HG02623 (cell line): ENCODE measurements at regions not wholly inside any gene's neighbourhood (a gene's known extent, or its start where the extent isn't known, plus 50 kb on each side); places are given as distances from the start of the nearest gene placed in this dataset.
"Not testable (repeated sequence)": the region's sequence is repeated elsewhere in the genome, so short reads cannot be mapped to it uniquely, and the experiment has no call there.

Experiments
- ATAC-seq: cut with Tn5 transposase; IDR thresholded peaks from one replicate; pipeline ENCODE4 v1.9.1; 2021; ENCODE audit warnings: moderate library complexity; ENCODE audit not compliant: unreplicated experiment

DNA sequence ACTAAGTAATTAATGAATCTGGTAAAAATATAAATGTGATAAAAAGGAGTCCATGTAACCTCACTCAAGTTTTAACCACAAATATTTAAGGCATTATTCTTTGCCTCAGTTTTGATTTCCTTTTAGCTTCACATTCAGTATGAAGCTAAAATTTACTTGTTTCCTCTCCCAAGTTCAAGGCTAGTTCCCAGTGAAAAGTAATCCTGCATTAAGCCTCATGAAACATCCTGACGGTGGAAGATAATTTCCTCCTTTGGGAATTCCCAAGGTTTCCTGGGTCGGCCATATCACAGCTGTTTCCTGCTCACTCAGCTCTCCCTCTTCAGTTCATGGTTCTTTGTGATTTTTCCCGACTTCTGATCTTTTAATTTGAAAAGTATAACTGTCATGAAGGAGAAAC is 1256.8 kb upstream of the FLRT2 start:
- ATAC-seq, result no peak

DNA sequence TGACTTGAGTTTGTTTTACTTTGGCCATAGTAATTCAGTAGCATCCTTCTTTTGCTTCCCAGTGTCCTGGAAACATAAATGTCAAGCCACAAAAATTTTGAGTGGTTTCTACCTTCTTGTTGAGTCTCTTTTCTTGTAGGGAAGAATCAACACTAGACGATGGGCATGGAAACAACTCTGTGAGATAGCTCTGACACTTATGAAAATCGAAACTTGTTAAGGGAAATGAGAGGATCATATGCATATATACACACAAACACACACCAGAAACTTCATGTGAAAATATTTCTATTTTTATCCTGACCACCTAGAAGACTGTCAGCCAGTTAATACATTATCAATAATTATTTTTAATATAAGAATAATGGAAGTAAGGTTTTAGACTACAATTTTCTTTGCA is 1247.3 kb upstream of the FLRT2 start:
- ATAC-seq, result no peak

DNA sequence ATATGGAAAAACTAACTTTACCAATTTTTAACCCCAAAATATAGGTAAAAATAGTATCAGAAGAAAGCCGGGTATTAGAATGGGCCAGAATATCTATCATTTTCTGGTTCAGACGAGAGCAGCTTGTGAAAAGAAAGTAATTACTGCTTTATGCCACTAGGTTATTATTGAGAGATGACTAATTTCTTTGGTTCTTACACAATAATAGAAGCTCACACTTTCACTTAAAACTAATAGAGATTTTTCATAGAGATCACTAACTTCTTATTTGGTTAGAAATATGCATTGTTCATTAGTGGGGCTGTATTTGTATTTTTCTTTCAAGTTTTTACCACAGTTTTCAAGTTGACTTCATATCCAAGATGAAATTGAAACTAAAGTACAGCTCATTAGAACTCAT is 1241.2 kb upstream of the FLRT2 start:
- no peak for ATAC-seq

DNA sequence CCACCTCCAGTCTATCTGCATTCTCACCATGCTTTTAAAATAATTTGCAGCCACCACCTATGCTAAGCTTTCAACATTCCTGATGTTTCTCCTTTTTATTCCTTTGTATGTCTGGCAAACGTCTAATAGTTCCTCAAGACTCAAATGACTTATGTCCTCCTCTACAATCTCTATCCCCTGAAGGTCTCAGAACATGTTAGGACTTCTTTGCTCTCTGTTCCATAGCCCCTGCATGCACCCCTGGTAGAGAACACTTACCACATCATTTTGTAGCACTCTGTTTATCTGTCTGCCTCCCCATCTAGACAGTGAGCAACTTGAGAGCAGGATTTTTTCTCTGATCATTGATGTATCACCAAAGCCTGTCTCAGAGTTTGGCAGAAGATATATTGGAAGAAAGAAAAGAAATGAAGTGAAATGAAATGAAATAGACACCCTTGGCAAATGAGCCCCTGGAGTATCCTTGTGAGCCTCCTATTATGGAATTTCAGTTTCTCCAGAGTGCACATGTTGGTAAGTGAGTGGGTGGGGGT is 1231.2 kb upstream of the FLRT2 start:
- no peak for ATAC-seq

DNA sequence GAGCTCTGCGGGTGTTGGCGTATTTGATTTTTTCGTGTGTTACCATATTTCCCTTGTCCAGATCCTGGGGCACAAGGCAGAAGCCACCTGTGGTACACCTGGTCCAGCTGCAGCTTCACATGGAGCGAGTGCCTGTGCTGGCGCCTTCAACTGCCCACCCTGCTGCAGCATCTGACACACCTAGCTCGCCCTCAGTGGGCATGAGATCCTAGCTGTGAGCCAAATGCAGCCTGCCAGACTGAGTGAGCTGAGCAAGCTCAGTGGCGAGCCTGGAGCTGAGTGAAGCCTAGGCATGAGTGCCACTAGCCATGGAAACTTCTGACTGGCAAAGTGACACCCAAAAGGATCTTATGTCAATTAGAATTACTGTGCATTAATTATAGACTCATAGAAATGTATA is 1226.8 kb upstream of the FLRT2 start:
- no peak for ATAC-seq

DNA sequence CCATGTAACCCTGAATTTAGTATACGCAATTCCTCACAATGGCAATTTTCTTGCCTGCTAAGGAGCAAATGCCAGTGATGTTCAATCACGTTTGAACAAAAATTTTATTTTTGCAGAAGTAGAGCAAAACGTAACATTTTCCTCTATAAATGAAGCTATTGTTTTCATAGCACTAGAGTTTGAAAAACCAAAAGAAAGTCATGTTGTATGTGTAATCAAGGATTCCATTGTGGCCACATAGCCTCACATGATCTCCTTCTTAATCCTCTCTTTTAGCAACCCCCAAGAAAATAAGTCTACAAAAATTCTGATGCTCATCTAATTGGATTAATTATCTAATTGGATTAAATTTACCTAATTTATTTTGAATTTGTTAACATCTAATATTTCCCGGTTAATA is 1217.4 kb upstream of the FLRT2 start:
- no peak for ATAC-seq

GRCh38 chr14:84323450-84323849 is 1206.5 kb upstream of the FLRT2 start:
- ATAC-seq, result no peak

GRCh38 chr14:84323978-84324377 is 1206.0 kb upstream of the FLRT2 start:
- no peak for ATAC-seq

- no peak for ATAC-seq
Observed at GRCh38 chr14:84336433-84336832, 1193.5 kb upstream of the FLRT2 start.

GRCh38 chr14:84340938-84341337 is 1189.0 kb upstream of the FLRT2 start:
- no peak for ATAC-seq

- not testable (repeated sequence) for ATAC-seq
Observed at GRCh38 chr14:84341867-84342266, 1188.1 kb upstream of the FLRT2 start.

DNA sequence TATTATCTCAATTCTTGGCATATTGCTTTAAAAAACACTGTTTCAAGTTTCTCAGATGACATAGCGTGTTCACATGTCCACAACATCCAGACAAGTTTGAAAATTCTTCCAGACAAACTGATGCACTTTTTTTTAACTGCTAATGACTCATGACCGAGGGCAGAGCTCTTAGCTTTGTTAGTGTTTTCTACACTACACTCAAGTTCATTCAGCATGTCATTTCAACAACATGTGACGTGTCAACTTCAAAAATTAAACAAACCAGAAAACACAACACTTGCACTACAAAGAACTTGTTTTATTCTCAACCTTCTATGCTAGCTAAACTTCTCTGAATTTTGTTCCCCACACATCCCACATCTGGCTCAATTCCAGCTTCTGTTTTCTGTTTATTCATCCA is 1186.3 kb upstream of the FLRT2 start:
- no peak for ATAC-seq

- ATAC-seq, result no peak
Observed at GRCh38 chr14:84351646-84352045, 1178.3 kb upstream of the FLRT2 start.

- no peak for ATAC-seq
Observed at GRCh38 chr14:84361476-84361875, 1168.5 kb upstream of the FLRT2 start.

- ATAC-seq, result no peak
Observed at GRCh38 chr14:84375235-84375634, 1154.7 kb upstream of the FLRT2 start.

DNA sequence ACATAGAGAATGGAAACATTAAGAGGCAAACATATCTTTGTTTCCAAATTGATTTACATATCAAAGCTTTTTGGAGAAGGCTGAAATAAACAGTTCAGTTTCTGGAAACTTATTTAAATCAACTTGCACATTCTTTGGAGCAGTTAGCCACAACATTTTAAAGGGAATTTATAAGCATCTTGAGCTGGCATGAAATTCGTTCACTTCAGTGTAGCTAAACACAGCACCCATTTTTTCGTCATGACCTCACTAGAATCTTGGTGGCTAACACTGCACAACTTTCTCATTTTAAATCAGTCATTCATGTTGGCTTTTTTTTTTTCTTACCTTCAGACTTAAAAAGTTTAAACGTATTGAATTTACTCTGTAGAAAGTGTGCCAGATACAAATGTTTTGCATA is 1139.9 kb upstream of the FLRT2 start:
- no peak for ATAC-seq

DNA sequence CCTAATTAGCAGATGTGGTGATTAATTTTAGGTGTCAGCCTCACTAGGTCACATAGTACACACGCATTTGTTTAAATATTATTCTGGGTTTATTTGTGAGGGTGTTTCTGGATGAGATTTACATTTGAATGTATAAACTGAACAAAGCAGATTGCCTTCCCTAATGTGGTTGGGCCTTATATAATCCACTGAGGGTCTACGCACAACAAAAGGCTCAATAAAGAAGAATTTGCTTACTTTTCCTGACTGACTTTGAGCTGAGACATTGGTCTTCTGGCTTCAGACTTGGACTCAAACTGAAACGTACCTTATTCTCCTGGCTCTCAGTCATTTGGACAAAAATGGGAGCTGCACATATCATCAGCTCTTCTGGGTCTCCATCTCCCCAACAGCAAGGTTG is 1132.3 kb upstream of the FLRT2 start:
- no peak for ATAC-seq

DNA sequence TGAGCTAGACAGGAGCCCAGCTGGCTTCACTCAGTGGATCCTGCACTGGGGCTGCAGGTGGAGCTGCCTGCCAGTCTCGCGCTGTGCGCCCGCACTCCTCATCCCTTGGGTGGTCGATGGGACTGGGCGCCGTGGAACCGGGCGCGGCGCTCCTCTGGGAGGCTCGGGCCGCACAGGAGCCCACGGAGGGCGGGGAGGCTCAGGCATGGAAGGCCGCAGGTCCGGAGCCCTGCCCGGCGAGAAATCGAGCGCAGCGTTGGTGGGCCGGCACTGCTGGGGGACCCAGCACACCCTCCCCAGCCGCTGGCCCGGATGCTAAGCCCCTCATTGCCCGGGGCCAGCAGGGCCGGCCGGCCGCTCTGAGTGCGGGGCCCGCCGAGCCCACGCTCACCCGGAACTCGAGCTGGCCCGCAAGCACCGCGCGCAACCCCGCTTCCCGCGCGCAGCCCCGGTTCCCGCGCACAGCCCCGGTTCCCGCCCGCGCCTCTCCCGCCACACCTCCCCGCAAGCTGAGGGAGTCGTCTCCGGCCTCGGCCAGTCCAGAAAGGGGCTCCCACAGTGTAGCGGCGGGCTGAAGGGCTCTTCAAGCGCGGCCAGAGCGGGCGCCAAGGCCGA is 1130.5 kb upstream of the FLRT2 start:
- ATAC-seq, result no peak

DNA sequence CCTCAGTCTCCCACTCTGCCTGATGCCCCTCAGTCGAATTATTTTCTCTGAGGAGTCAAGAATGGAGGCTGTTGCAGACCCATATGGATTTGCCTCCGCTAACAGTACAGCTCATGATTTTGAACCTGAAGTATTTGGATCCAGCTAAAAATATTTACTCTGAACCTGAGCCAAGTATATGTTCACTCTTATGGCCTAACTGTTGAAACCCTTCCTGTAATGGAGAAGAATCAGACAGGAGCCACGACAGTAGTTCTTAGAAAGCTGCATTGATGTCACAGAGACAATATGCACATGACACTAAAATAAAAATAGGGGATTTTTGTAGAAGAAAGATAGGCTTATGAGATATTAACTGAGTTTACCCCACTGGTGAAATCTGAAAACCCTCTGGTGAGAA is 1128.3 kb upstream of the FLRT2 start:
- ATAC-seq, result no peak

DNA sequence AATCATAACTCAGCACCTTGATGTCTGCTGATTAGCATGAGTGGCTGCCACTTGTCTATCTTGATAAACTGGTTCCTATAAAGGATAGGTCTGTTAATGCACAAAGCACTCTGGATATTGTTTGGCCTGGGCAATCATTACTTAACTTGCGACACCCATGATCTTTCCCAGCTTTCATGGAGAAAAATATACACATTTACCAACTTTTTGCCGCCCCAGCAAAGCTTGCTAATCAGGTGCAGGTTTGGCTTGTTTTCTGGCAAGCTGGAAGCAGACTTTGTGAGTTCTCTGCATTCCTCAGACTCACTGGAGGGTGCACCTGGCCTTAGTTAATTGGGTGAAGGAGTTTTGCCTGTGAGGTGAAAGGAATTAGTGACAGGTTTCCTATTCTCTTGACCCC is 1126.4 kb upstream of the FLRT2 start:
- no peak for ATAC-seq

- ATAC-seq, result no peak
Observed at GRCh38 chr14:84404246-84404645, 1125.7 kb upstream of the FLRT2 start.

DNA sequence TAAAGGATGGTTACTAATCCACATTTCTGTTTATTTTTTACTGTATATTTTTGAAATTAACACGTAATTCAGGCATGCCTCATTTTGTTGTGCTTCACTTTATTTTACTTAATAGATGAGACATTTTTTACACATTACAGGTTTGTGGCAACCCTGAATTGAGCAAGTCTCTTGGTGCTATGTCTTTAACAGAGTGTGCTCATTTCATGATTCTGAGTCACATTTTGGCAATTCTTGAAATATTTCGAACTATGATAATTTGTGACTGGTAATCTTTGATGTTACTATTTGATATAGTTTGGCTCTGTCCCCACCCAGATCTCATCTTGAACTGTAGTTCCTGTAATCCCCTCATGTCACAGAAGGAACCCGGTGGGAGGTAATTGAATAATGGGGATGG is 1120.5 kb upstream of the FLRT2 start:
- ATAC-seq, result no peak

DNA sequence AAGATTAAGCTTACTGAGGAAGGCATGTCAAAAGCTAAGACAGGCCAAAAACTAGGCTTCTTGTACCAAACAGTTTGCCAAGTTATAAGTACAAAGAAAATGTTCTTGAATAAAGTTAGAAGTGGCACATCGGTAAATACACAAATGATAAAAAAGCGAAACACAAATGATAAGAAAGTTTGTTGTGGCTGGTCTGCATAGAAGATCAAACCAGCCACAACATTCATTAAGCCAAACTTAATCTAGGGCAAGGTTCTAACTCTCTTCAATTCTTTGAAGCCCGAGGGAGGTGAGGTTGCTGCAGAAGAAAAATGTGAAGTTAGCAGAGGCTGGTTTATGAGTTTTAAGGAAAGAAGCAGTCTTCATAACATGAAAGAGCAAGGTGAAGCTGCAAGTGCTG is 1119.6 kb upstream of the FLRT2 start:
- ATAC-seq, result no peak
